H1 (cell line): ENCODE measurements at regions not wholly inside any gene's neighbourhood (a gene's known extent, or its start where the extent isn't known, plus 50 kb on each side); places are given as distances from the start of the nearest gene placed in this dataset.

Experiments
- CTCF ChIA-PET: fragments of 300-600 bp; sonication (Branson Sonifier 250); formaldehyde crosslinking; loops from one replicate; lab custom pipeline; 2021; ENCODE audit not compliant: partially characterized antibody; lab: Charles Lee
- POLR2A ChIA-PET: fragments of 300-600 bp; sonication (Branson Sonifier 250); formaldehyde crosslinking; loops from one replicate; lab custom pipeline; 2021; ENCODE audit warnings: inconsistent platforms; ENCODE audit not compliant: partially characterized antibody; lab: Charles Lee
- DNase-seq, 2 experiments: peaks; one replicate each; pipeline versions ENCODE4 v3.0.0 to v3.0.0-alpha.2; 2010 to 2022; ENCODE audit warnings: low spot score in 2 of 2, low read depth in 1 of 2, mixed read lengths in 1 of 2
- FAIRE-seq: peaks from 2 replicates; lab custom pipeline; 2011; peaks lifted over from hg19 to GRCh38; lab: Jason Lieb, UNC
- H2AFZ ChIP-seq: 2 replicates; pipeline ENCODE4 v1.8.1; 2012; ENCODE audit warnings: low read length, inconsistent platforms
- H2AK5ac ChIP-seq: 2 replicates; pipeline ENCODE4 v1.6.1; 2013; ENCODE audit warnings: low read depth, low read length
- H2BK120ac ChIP-seq: replicated peaks from 2 replicates; pipeline ENCODE3; 2013; ENCODE audit warnings: low read depth, low read length, inconsistent platforms
- H2BK12ac ChIP-seq: 2 replicates; pipeline ENCODE4 v1.6.1; 2013; ENCODE audit warnings: low read depth, low read length
- H2BK15ac ChIP-seq: 2 replicates; pipeline ENCODE4 v1.6.1; 2013; ENCODE audit warnings: low read length
- H2BK20ac ChIP-seq: 2 replicates; pipeline ENCODE4 v1.6.1; 2013; ENCODE audit warnings: low read length
- H2BK5ac ChIP-seq: 2 replicates; pipeline ENCODE4 v1.6.1; 2013; ENCODE audit warnings: low read depth, low read length
- H3K14ac ChIP-seq: 2 replicates; pipeline ENCODE4 v1.6.1; 2013; ENCODE audit warnings: inconsistent platforms; ENCODE audit not compliant: insufficient read length
- H3K18ac ChIP-seq: 2 replicates; pipeline ENCODE4 v1.6.1; 2013; ENCODE audit warnings: low read length; ENCODE audit errors: extremely low read depth
- H3K23ac ChIP-seq: 2 replicates; pipeline ENCODE4 v1.6.1; 2013; ENCODE audit warnings: inconsistent platforms; ENCODE audit not compliant: insufficient read length
- H3K23me2 ChIP-seq: 2 replicates; pipeline ENCODE4 v1.6.1; 2013; ENCODE audit warnings: low read depth, low read length
- H3K27ac ChIP-seq: 2 replicates; pipeline ENCODE4 v1.6.1; 2011; ENCODE audit warnings: low read depth, low read length, inconsistent platforms
- H3K27me3 ChIP-seq, 4 experiments: replicated peaks in 1 of 4; 1 replicate in 1 of 4; 2 replicates in 3 of 4; pipeline versions ENCODE4 v1.6.1 to v1.8.1; 2011 to 2013; ENCODE audit warnings: low read length in 3 of 4, mild to moderate bottlenecking in 3 of 4, inconsistent platforms in 2 of 4, mixed read lengths in 2 of 4, moderate library complexity in 1 of 4; ENCODE audit not compliant: control insufficient read depth in 3 of 4, insufficient read depth in 3 of 4; ENCODE audit errors: extremely low read depth in 1 of 4
- H3K36me3 ChIP-seq, 4 experiments: 2 replicates each; pipeline versions ENCODE4 v1.6.1 to v1.8.1; 2011 to 2013; ENCODE audit warnings: mild to moderate bottlenecking in 4 of 4, low read length in 3 of 4, moderate library complexity in 2 of 4, control low read depth in 1 of 4, inconsistent platforms in 1 of 4; ENCODE audit not compliant: insufficient read depth in 4 of 4, control insufficient read depth in 2 of 4
- H3K4ac ChIP-seq: replicated peaks from 2 replicates; pipeline ENCODE3; 2013; ENCODE audit warnings: low read length, low read depth, mixed read lengths, inconsistent platforms; ENCODE audit not compliant: insufficient read length
- H3K4me1 ChIP-seq, 4 experiments: replicated peaks in 1 of 4; 1 replicate in 1 of 4; 2 replicates in 3 of 4; pipeline versions ENCODE4 v1.6.1 to v1.8.1; 2011 to 2013; ENCODE audit warnings: low read length in 3 of 4, inconsistent platforms in 2 of 4, mixed read lengths in 1 of 4; ENCODE audit not compliant: insufficient read depth in 4 of 4, control insufficient read depth in 3 of 4
- H3K4me2 ChIP-seq, 2 experiments: 2 replicates each; pipeline versions ENCODE4 v1.6.1 to v1.8.1; 2011 to 2013; ENCODE audit warnings: low read depth in 2 of 2, low read length in 2 of 2, control low read depth in 1 of 2, inconsistent platforms in 1 of 2, mild to moderate bottlenecking in 1 of 2; ENCODE audit not compliant: insufficient read depth in 1 of 2
- H3K4me3 ChIP-seq, 4 experiments: fragments of 200-600, 300-600 bp in 1 of 4; sonication (generic), shearing (Covaris generic), sonication (Bioruptor Twin) in 1 of 4; 2 replicates each; pipeline versions ENCODE4 v1.5.1 to v1.8.1; 2011 to 2016; ENCODE audit warnings: low read length in 4 of 4, low read depth in 3 of 4, control low read depth in 2 of 4, inconsistent platforms in 2 of 4, mild to moderate bottlenecking in 2 of 4, mixed read lengths in 1 of 4, moderate library complexity in 1 of 4; ENCODE audit not compliant: insufficient read depth in 2 of 4; ENCODE audit errors: extremely low read depth in 1 of 4
- H3K56ac ChIP-seq: replicated peaks from 2 replicates; pipeline ENCODE3; 2013; ENCODE audit warnings: low read depth, mild to moderate bottlenecking, mixed read lengths, low read length, inconsistent platforms; ENCODE audit not compliant: insufficient read length
- H3K79me1 ChIP-seq: 2 replicates; pipeline ENCODE4 v1.6.1; 2013; ENCODE audit warnings: low read depth, low read length, control low read depth
- H3K79me2 ChIP-seq, 2 experiments: 2 replicates each; pipeline versions ENCODE4 v1.6.1 to v1.8.1; 2012 to 2013; ENCODE audit warnings: low read length in 2 of 2, mild to moderate bottlenecking in 2 of 2, inconsistent platforms in 1 of 2; ENCODE audit not compliant: insufficient read depth in 2 of 2, control insufficient read depth in 1 of 2
- H3K9ac ChIP-seq, 4 experiments: replicated peaks in 1 of 4; 1 replicate in 1 of 4; 2 replicates in 3 of 4; pipeline versions ENCODE4 v1.6.1 to v1.8.1; 2011 to 2013; ENCODE audit warnings: low read depth in 3 of 4, low read length in 3 of 4, control low read depth in 2 of 4, mild to moderate bottlenecking in 2 of 4, moderate library complexity in 2 of 4, inconsistent platforms in 1 of 4; ENCODE audit errors: extremely low read depth in 1 of 4
- H3K9me3 ChIP-seq, 2 experiments: 2 replicates each; pipeline versions ENCODE4 v1.6.1 to v1.8.1; 2012 to 2013; ENCODE audit warnings: mild to moderate bottlenecking in 2 of 2, moderate library complexity in 2 of 2, control low read depth in 1 of 2, inconsistent platforms in 1 of 2, low read depth in 1 of 2, low read length in 1 of 2, mixed read lengths in 1 of 2; ENCODE audit not compliant: insufficient read depth in 2 of 2
- H4K20me1 ChIP-seq, 2 experiments: replicated peaks in 1 of 2; 2 replicates each; pipeline versions ENCODE3 to v1.8.1; 2011 to 2013; ENCODE audit warnings: inconsistent platforms in 2 of 2, low read length in 2 of 2, mild to moderate bottlenecking in 1 of 2; ENCODE audit not compliant: insufficient read depth in 2 of 2, control insufficient read depth in 1 of 2
- H4K5ac ChIP-seq: 2 replicates; pipeline ENCODE4 v1.6.1; 2013; ENCODE audit warnings: low read length, low read depth, mixed read lengths, inconsistent platforms; ENCODE audit not compliant: insufficient read length
- H4K8ac ChIP-seq: 2 replicates; pipeline ENCODE4 v1.8.0; 2013; ENCODE audit warnings: mild to moderate bottlenecking, moderate library complexity, low read length, inconsistent platforms; ENCODE audit not compliant: insufficient read depth; ENCODE audit errors: extremely low read depth
- H4K91ac ChIP-seq: replicated peaks from 2 replicates; pipeline ENCODE3; 2013; ENCODE audit warnings: low read length, mixed read lengths, inconsistent platforms; ENCODE audit not compliant: insufficient read length
- ASH2L ChIP-seq: fragments of 200-600, 300-600 bp; sonication (generic); IDR thresholded peaks from one replicate; pipeline ENCODE4 v1.7.1; 2017; ENCODE audit warnings: low read length
- BACH1 ChIP-seq: IDR thresholded peaks from 2 replicates; pipeline ENCODE4 v1.6.1; 2012; ENCODE audit warnings: low read length, improper control_type of control experiment
- CHD2 ChIP-seq: IDR thresholded peaks from 2 replicates; pipeline ENCODE4 v1.6.1; 2012; ENCODE audit warnings: low read length, improper control_type of control experiment
- EZH2 ChIP-seq: fragments of 200-600 bp; sonication (generic); IDR thresholded peaks from 2 replicates; pipeline ENCODE4 v1.7.1; 2012; ENCODE audit warnings: low read depth, mild to moderate bottlenecking, moderate library complexity, low read length, inconsistent platforms; ENCODE audit not compliant: severe bottlenecking
- RNF2 ChIP-seq: fragments of 200-900, 300-1000 bp; sonication (generic); IDR thresholded peaks from 2 replicates; pipeline ENCODE4 v1.7.1; 2016; ENCODE audit warnings: borderline replicate concordance, low read depth, mild to moderate bottlenecking, antibody characterized with exemption, low read length; ENCODE audit not compliant: poor library complexity, severe bottlenecking; ENCODE audit errors: missing control alignments
- YY1 ChIP-seq: IDR thresholded peaks from 2 replicates; pipeline ENCODE4 v1.6.1; 2011; ENCODE audit warnings: low read depth, mild to moderate bottlenecking, low read length
- WGBS, 2 experiments: shearing (Covaris generic) in 1 of 2; methylation state at CpG; one replicate each; pipeline versions ENCODE4 v1.1.6 to v1.1.7; 2013 to 2015; ENCODE audit warnings: low lambda C conversion rate in 2 of 2, mixed read lengths in 2 of 2, inconsistent platforms in 1 of 2, low coverage in 1 of 2, missing lambda C conversion rate in 1 of 2; ENCODE audit not compliant: insufficient replicate concordance in 2 of 2, insufficient coverage in 1 of 2, insufficient read length in 1 of 2; ENCODE audit errors: extremely low coverage in 1 of 2, missing lambda C conversion rate in 1 of 2; 5-methylcytosine and 5-hydroxymethylcytosine counted together

- H3K4me2 ChIP-seq = peak overlapping the region in 1 of 2 experiments; percentile 33; a peak in 1 of 4 replicates
- peak overlapping the region; percentile 55; the same call in 1 of the 2 replicates for H3K18ac ChIP-seq
- no peak overlapping the region for H4K91ac ChIP-seq
- WGBS, 2 experiments = 91% methylated on average over 3 of the region's 3 CpGs; no CpG with 5 or more reads in 1 of the 2 experiments
- no peak overlapping the region for H2BK15ac ChIP-seq
- H3K4me1 ChIP-seq = peaks cover 0 to 5% (median 2%) of the 10 kb centered on the region in 4 experiments; a peak in 3 of 7 replicates
- no peaks in the 10 kb centered on the region for H3K27me3 ChIP-seq
- H2AFZ ChIP-seq = no peak overlapping the region
- no peak overlapping the region for H4K5ac ChIP-seq
- H3K23me2 ChIP-seq = no peaks in the 10 kb centered on the region
- no peaks in the 10 kb centered on the region for H3K9me3 ChIP-seq
- H2BK120ac ChIP-seq = peak overlapping the region; percentile 35
- H2BK12ac ChIP-seq = peak overlapping the region; percentile 91; the same call in 1 of the 2 replicates
- no peak for DNase-seq
- no peaks in the 10 kb centered on the region for H3K36me3 ChIP-seq
- H2BK20ac ChIP-seq = peak overlapping the region; percentile 83; the same call in 1 of the 2 replicates
- no peak overlapping the region for H3K9ac ChIP-seq
- H3K79me1 ChIP-seq = no peaks in the 10 kb centered on the region
- H3K23ac ChIP-seq = no peak overlapping the region
- peak overlapping the region; percentile 8; the same call in 1 of the 2 replicates for H2BK5ac ChIP-seq
- H3K79me2 ChIP-seq = no peaks in the 10 kb centered on the region
- ChIA-PET CTCF (interaction anchor here (0.9 to 1.3 kb wide), 4 partner anchors 11 to 335 kb away, joined by 3 to 4 read pairs (median 3); no protein-coding TSS in a partner anchor), POLR2A (no interaction called here)
- H3K14ac ChIP-seq = no peak overlapping the region
- no peak for FAIRE-seq
- H3K27ac ChIP-seq = no peak overlapping the region
- H2AK5ac ChIP-seq = no peak overlapping the region
- no peak overlapping the region for H3K4me3 ChIP-seq
- H4K20me1 ChIP-seq = no peaks in the 10 kb centered on the region
- H4K8ac ChIP-seq = no peak overlapping the region
- H3K56ac ChIP-seq = no peak overlapping the region
- no peak overlapping the region for H3K4ac ChIP-seq
- no peak for TF ChIP-seq YY1
- TF ChIP-seq BACH1 = no peak
- no peak for TF ChIP-seq CHD2
- no peak for TF ChIP-seq RNF2
- TF ChIP-seq ASH2L = no peak
- no peak for TF ChIP-seq EZH2
Measured at GRCh38 chr18:55014095-55014494, 54.8 kb upstream of the CCDC68 start.
